GM23248 (cell line): ENCODE measurements at regions not wholly inside any gene's neighbourhood (a gene's known extent, or its start where the extent isn't known, plus 50 kb on each side); places are given as distances from the start of the nearest gene placed in this dataset.
"Not testable (repeated sequence)": the region's sequence is repeated elsewhere in the genome, so short reads cannot be mapped to it uniquely, and the experiment has no call there.

Experiments
- DNase-seq: peaks from one replicate; pipeline ENCODE4 v3.0.0-alpha.2; 2015
- H2AFZ ChIP-seq: fragments of 200-600 bp; sonication (generic); 2 replicates; pipeline ENCODE4 v1.6.1; 2016; ENCODE audit warnings: antibody characterized with exemption
- H3F3A ChIP-seq: fragments of 200-600 bp; sonication (generic); 2 replicates; pipeline ENCODE4 v1.6.1; 2016; ENCODE audit warnings: mild to moderate bottlenecking, antibody characterized with exemption, mixed run types; ENCODE audit not compliant: insufficient read depth
- H3K27ac ChIP-seq: fragments of 200-600 bp; sonication (generic); 2 replicates; pipeline ENCODE4 v1.5.1; 2016; ENCODE audit warnings: mild to moderate bottlenecking
- H3K27me3 ChIP-seq: fragments of 200-600 bp; sonication (generic); replicated peaks from 2 replicates; pipeline ENCODE4 v1.6.1; 2016; ENCODE audit warnings: mild to moderate bottlenecking; ENCODE audit not compliant: insufficient read depth
- H3K36me3 ChIP-seq: fragments of 200-600 bp; sonication (generic); 2 replicates; pipeline ENCODE4 v1.6.1; 2016; ENCODE audit warnings: low read depth, mild to moderate bottlenecking
- H3K4me1 ChIP-seq: fragments of 200-600 bp; sonication (generic); 2 replicates; pipeline ENCODE4 v1.6.1; 2016; ENCODE audit warnings: mild to moderate bottlenecking; ENCODE audit not compliant: insufficient read depth
- H3K4me2 ChIP-seq: fragments of 200-600 bp; sonication (generic); one replicate; pipeline ENCODE4 v1.6.1; 2016; ENCODE audit warnings: mild to moderate bottlenecking; ENCODE audit not compliant: unreplicated experiment
- H3K4me3 ChIP-seq: fragments of 200-600 bp; sonication (generic); 2 replicates; pipeline ENCODE4 v1.5.1; 2016; ENCODE audit warnings: mild to moderate bottlenecking
- H3K79me2 ChIP-seq: fragments of 200-600 bp; sonication (generic); 2 replicates; pipeline ENCODE4 v1.6.1; 2016; ENCODE audit warnings: mild to moderate bottlenecking; ENCODE audit not compliant: insufficient read depth
- H3K9ac ChIP-seq: fragments of 200-600 bp; sonication (generic); 2 replicates; pipeline ENCODE4 v1.6.1; 2016; ENCODE audit warnings: mild to moderate bottlenecking
- H3K9me2 ChIP-seq: fragments of 200-600 bp; sonication (generic); 2 replicates; pipeline ENCODE4 v1.6.1; 2016; ENCODE audit warnings: mixed run types, mild to moderate bottlenecking, moderate library complexity; ENCODE audit not compliant: insufficient read depth
- H3K9me3 ChIP-seq: fragments of 200-600 bp; sonication (generic); one replicate; pipeline ENCODE4 v1.6.1; 2017; ENCODE audit warnings: low read depth
- H4K20me1 ChIP-seq: fragments of 200-600 bp; sonication (generic); 2 replicates; pipeline ENCODE4 v1.6.0; 2016; ENCODE audit not compliant: insufficient read depth
- EZH2 ChIP-seq: fragments of 200-600 bp; sonication (generic); IDR thresholded peaks from 2 replicates; pipeline ENCODE4 v1.6.1; 2018; ENCODE audit warnings: antibody characterized with exemption, mild to moderate bottlenecking; ENCODE audit not compliant: insufficient read depth, poor library complexity, severe bottlenecking
- EZH2phosphoT487 ChIP-seq: fragments of 200-600 bp; sonication (generic); IDR thresholded peaks from 2 replicates; pipeline ENCODE4 v1.6.1; 2018; ENCODE audit warnings: antibody characterized with exemption, moderate library complexity, mild to moderate bottlenecking, low read depth; ENCODE audit not compliant: insufficient read depth
- WGBS, 2 experiments: methylation state at CpG; one replicate each; pipeline ENCODE4 v1.1.6; 2015 to 2017; ENCODE audit warnings: low lambda C conversion rate in 2 of 2, low coverage in 1 of 2; ENCODE audit errors: missing lambda C conversion rate in 2 of 2; 5-methylcytosine and 5-hydroxymethylcytosine counted together
- in situ Hi-C: fragments of 300-500 bp; cut with MboI; formaldehyde crosslinking; loops from 2 replicates; pipeline ENCODE4 v1.15.0; 2020

GRCh38 chr2:131584380-131584779 lies 56.7 kb downstream of the CCDC74A start:
- Histone ChIP-seq H3K9me3 (no peaks in the 10 kb centered on the region), H3K9ac (no peak overlapping the region), H2AFZ (no peak overlapping the region), H3K27ac (no peak overlapping the region), H3K27me3 (no peaks in the 10 kb centered on the region; the same call in 1 of the 2 replicates), H3K36me3 (no peaks in the 10 kb centered on the region), H3K9me2 (no peaks in the 10 kb centered on the region), H3K4me3 (no peak overlapping the region), H4K20me1 (no peaks in the 10 kb centered on the region), H3K4me2 (no peak overlapping the region), H3K79me2 (no peaks in the 10 kb centered on the region), H3K4me1 (no peaks in the 10 kb centered on the region), H3F3A (no peaks in the 10 kb centered on the region)
- in situ Hi-C loops: no loop called here
- no peak for DNase-seq
- TF ChIP-seq EZH2phosphoT487 (no peak), EZH2 (no peak)
- 28 to 45% methylated on average over 3 of the region's 3 CpGs for WGBS, 2 experiments

GRCh38 chr2:131584940-131585339 lies 57.3 kb downstream of the CCDC74A start:
- TF ChIP-seq EZH2 (no peak), EZH2phosphoT487 (no peak)
- Histone ChIP-seq H3K79me2 (no peaks in the 10 kb centered on the region), H3K9ac (no peak overlapping the region), H3K9me3 (no peaks in the 10 kb centered on the region), H3K27ac (no peak overlapping the region), H2AFZ (no peak overlapping the region), H3F3A (no peaks in the 10 kb centered on the region), H3K36me3 (no peaks in the 10 kb centered on the region), H3K4me2 (no peak overlapping the region), H3K4me3 (no peak overlapping the region), H4K20me1 (no peaks in the 10 kb centered on the region), H3K9me2 (no peaks in the 10 kb centered on the region), H3K4me1 (no peaks in the 10 kb centered on the region), H3K27me3 (no peaks in the 10 kb centered on the region; the same call in 1 of the 2 replicates)
- in situ Hi-C loops: no loop called here
- no peak for DNase-seq
- WGBS, 2 experiments: 12 to 16% methylated on average over 4 of the region's 4 CpGs

- H3K4me2 ChIP-seq: no peak overlapping the region
- TF ChIP-seq EZH2phosphoT487 (no peak), EZH2 (no peak)
- in situ Hi-C loops: no loop called here
- H4K20me1 ChIP-seq: no peaks in the 10 kb centered on the region
- H3K4me3 ChIP-seq: no peak overlapping the region
- H3K9me2 ChIP-seq: no peaks in the 10 kb centered on the region
- H3K27me3 ChIP-seq: no peaks in the 10 kb centered on the region; the same call in 1 of the 2 replicates
- DNase-seq: no peak
- H3K4me1 ChIP-seq: no peaks in the 10 kb centered on the region
- no peaks in the 10 kb centered on the region for H3K79me2 ChIP-seq
- no peak overlapping the region for H2AFZ ChIP-seq
- WGBS, 2 experiments: 13 to 19% methylated on average over 5 of the region's 5 CpGs
- no peaks in the 10 kb centered on the region for H3K9me3 ChIP-seq
- no peak overlapping the region for H3K27ac ChIP-seq
- no peaks in the 10 kb centered on the region for H3K36me3 ChIP-seq
- no peak overlapping the region for H3K9ac ChIP-seq
- H3F3A ChIP-seq: no peaks in the 10 kb centered on the region
Measured at GRCh38 chr2:131588152-131588873, 60.6 kb downstream of the CCDC74A start.

GRCh38 chr2:131589126-131589525 lies 61.4 kb downstream of the CCDC74A start:
- H3K27ac ChIP-seq, H3K9me2 ChIP-seq, H3K79me2 ChIP-seq, H3K4me3 ChIP-seq, H4K20me1 ChIP-seq, DNase-seq, H3K27me3 ChIP-seq, H3K9ac ChIP-seq, H3K4me2 ChIP-seq, in situ Hi-C loops, H2AFZ ChIP-seq, H3F3A ChIP-seq, H3K9me3 ChIP-seq, H3K4me1 ChIP-seq, H3K36me3 ChIP-seq: not testable (repeated sequence)
- 36 to 37% methylated on average over 6 of the region's 6 CpGs for WGBS, 2 experiments

GRCh38 chr2:131590366-131590765 lies 62.7 kb downstream of the CCDC74A start:
- Histone ChIP-seq H3K4me3 (no peak overlapping the region), H3K4me1 (no peaks in the 10 kb centered on the region), H4K20me1 (no peaks in the 10 kb centered on the region), H3K4me2 (no peak overlapping the region), H3K27me3 (no peaks in the 10 kb centered on the region; the same call in 1 of the 2 replicates), H3K36me3 (no peaks in the 10 kb centered on the region), H3F3A (no peaks in the 10 kb centered on the region), H3K9me3 (no peaks in the 10 kb centered on the region), H3K9ac (no peak overlapping the region), H3K27ac (no peak overlapping the region), H3K79me2 (no peaks in the 10 kb centered on the region), H3K9me2 (no peaks in the 10 kb centered on the region), H2AFZ (no peak overlapping the region)
- no peak for DNase-seq
- no peak for TF ChIP-seq EZH2phosphoT487
- TF ChIP-seq EZH2: no peak
- in situ Hi-C loops: no loop called here
- WGBS, 2 experiments: 46 to 62% methylated on average over 8 of the region's 8 CpGs
